HepG2 (cell line): ENCODE measurements at regions not wholly inside any gene's neighbourhood (a gene's known extent, or its start where the extent isn't known, plus 50 kb on each side); places are given as distances from the start of the nearest gene placed in this dataset.
"Not testable (repeated sequence)": the region's sequence is repeated elsewhere in the genome, so short reads cannot be mapped to it uniquely, and the experiment has no call there.

Experiments used
- CBFB ChIP-seq: sonication (generic); formaldehyde crosslinking; IDR thresholded peaks from 2 replicates; pipeline ENCODE4 v1.4.0; 2020; ENCODE audit warnings: missing genetic modification reagents
- EP300 ChIP-seq, 3 experiments: sonication (generic) in 1 of 3; formaldehyde crosslinking in 1 of 3; IDR thresholded peaks; 2 replicates each; pipeline versions ENCODE4 v1.5.1 to v1.6.1; 2011 to 2020; ENCODE audit warnings: low read depth in 2 of 3, low read length in 2 of 3, borderline replicate concordance in 1 of 3, improper control_type of control experiment in 1 of 3, mild to moderate bottlenecking in 1 of 3, missing genetic modification reagents in 1 of 3, moderate library complexity in 1 of 3
- EZH2 ChIP-seq: conservative IDR thresholded peaks from 2 replicates; pipeline ENCODE4 v1.6.1; 2012; ENCODE audit warnings: mild to moderate bottlenecking, low read depth, low read length, moderate library complexity
- FOXP1 ChIP-seq, 2 experiments: fragments of 450-650 bp in 1 of 2; IDR thresholded peaks; 2 replicates each; pipeline ENCODE4 v1.6.1; 2017 to 2018; ENCODE audit warnings: antibody characterized with exemption in 1 of 2
- GABPA ChIP-seq, 2 experiments: IDR thresholded peaks; 2 replicates each; pipeline ENCODE4 v1.6.1; 2011 to 2016; ENCODE audit warnings: low read depth in 2 of 2, low read length in 1 of 2, missing biosample characterization in 1 of 2, missing genetic modification characterization in 1 of 2
- NFIC ChIP-seq: IDR thresholded peaks from 2 replicates; pipeline ENCODE4 v1.6.1; 2012; ENCODE audit warnings: mild to moderate bottlenecking, low read length, inconsistent platforms
- RBM22 ChIP-seq: fragments of 200-400 bp; formaldehyde crosslinking; optimal IDR thresholded peaks from 2 replicates; pipeline ENCODE3; 2017; ENCODE audit warnings: mild to moderate bottlenecking, low read length, moderate library complexity
- ZNF143 ChIP-seq: sonication (generic); formaldehyde crosslinking; IDR thresholded peaks from 2 replicates; pipeline ENCODE4 v1.4.0; 2020; ENCODE audit warnings: missing genetic modification reagents
- ZNF709 ChIP-seq: sonication (generic); formaldehyde crosslinking; IDR thresholded peaks from 2 replicates; pipeline ENCODE4 v1.5.0; 2020; ENCODE audit warnings: mild to moderate bottlenecking, missing genetic modification reagents
- TF ChIP-seq, protein P1 (sequence below): sonication (generic); formaldehyde crosslinking; IDR thresholded peaks from 2 replicates; pipeline ENCODE4 v1.5.0; 2020; ENCODE audit warnings: mild to moderate bottlenecking, missing genetic modification reagents, moderate library complexity
- TF ChIP-seq, protein P2 (sequence below): sonication (generic); formaldehyde crosslinking; IDR thresholded peaks from 2 replicates; pipeline ENCODE4 v1.4.0; 2020; ENCODE audit warnings: missing genetic modification reagents, borderline replicate concordance
- TF ChIP-seq, protein P3 (sequence below): sonication (generic); formaldehyde crosslinking; IDR thresholded peaks from 2 replicates; pipeline ENCODE4 v1.4.0; 2020; ENCODE audit warnings: mild to moderate bottlenecking, missing genetic modification reagents
- TF ChIP-seq, protein P4 (sequence below): sonication (generic); formaldehyde crosslinking; IDR thresholded peaks from 2 replicates; pipeline ENCODE4 v1.4.0; 2020; ENCODE audit warnings: missing genetic modification reagents
- TF ChIP-seq, protein P5 (sequence below): IDR thresholded peaks from 2 replicates; pipeline ENCODE4 v1.6.1; 2016; ENCODE audit warnings: mild to moderate bottlenecking

DNA sequence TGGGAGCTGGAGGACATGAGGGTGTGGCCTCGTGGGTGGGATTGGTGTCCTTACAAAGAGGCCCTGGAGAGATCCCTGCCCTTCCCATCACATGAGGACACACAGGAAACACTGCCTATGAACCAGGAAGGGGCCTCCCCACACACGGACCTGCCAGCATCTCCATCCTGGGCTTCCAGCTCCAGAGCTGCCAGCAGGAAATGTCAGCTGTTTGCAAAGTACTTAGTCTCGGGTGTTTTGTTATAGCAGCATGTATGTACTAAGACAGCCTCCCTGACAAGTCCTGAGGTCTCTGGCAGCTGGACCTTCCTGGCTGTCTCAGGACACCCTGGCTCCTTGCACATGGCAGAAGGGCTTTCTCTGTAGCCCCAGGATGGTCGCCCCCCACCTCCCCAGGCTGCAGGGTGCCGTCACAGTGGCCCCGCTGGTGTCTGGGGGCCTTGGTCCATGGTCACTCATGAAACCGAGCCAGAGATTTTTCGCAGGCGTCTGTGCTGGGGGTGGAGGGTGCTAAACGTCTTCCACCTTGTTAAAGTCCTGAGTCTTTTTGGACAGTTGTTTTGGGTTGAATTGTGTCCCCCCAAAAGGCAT is 157.0 kb upstream of the ZNF469 start:
- TF ChIP-seq, protein P1, sequence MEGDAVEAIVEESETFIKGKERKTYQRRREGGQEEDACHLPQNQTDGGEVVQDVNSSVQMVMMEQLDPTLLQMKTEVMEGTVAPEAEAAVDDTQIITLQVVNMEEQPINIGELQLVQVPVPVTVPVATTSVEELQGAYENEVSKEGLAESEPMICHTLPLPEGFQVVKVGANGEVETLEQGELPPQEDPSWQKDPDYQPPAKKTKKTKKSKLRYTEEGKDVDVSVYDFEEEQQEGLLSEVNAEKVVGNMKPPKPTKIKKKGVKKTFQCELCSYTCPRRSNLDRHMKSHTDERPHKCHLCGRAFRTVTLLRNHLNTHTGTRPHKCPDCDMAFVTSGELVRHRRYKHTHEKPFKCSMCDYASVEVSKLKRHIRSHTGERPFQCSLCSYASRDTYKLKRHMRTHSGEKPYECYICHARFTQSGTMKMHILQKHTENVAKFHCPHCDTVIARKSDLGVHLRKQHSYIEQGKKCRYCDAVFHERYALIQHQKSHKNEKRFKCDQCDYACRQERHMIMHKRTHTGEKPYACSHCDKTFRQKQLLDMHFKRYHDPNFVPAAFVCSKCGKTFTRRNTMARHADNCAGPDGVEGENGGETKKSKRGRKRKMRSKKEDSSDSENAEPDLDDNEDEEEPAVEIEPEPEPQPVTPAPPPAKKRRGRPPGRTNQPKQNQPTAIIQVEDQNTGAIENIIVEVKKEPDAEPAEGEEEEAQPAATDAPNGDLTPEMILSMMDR = not testable (repeated sequence)
- not testable (repeated sequence) for TF ChIP-seq CBFB (CRISPR knock-in tag); RBM22; EZH2; ZNF143 (CRISPR knock-in tag); GABPA (IDR thresholded peaks at IDR 0.05; ENCODE audit: low read depth, low read length); GABPA (CRISPR knock-in tag; IDR thresholded peaks at IDR 0.05; ENCODE audit: low read depth); FOXP1 (IDR thresholded peaks at IDR 0.05); FOXP1 (CRISPR knock-in tag; IDR thresholded peaks at IDR 0.05); NFIC; EP300 (IDR thresholded peaks at IDR 0.05; ENCODE audit: low read depth in 2 of 2, low read length in 2 of 2); EP300 (CRISPR knock-in tag; IDR thresholded peaks at IDR 0.05; ENCODE audit: borderline replicate concordance); ZNF709
- TF ChIP-seq, protein P2, sequence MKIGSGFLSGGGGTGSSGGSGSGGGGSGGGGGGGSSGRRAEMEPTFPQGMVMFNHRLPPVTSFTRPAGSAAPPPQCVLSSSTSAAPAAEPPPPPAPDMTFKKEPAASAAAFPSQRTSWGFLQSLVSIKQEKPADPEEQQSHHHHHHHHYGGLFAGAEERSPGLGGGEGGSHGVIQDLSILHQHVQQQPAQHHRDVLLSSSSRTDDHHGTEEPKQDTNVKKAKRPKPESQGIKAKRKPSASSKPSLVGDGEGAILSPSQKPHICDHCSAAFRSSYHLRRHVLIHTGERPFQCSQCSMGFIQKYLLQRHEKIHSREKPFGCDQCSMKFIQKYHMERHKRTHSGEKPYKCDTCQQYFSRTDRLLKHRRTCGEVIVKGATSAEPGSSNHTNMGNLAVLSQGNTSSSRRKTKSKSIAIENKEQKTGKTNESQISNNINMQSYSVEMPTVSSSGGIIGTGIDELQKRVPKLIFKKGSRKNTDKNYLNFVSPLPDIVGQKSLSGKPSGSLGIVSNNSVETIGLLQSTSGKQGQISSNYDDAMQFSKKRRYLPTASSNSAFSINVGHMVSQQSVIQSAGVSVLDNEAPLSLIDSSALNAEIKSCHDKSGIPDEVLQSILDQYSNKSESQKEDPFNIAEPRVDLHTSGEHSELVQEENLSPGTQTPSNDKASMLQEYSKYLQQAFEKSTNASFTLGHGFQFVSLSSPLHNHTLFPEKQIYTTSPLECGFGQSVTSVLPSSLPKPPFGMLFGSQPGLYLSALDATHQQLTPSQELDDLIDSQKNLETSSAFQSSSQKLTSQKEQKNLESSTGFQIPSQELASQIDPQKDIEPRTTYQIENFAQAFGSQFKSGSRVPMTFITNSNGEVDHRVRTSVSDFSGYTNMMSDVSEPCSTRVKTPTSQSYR (CRISPR knock-in tag) = not testable (repeated sequence)
- TF ChIP-seq, protein P3, sequence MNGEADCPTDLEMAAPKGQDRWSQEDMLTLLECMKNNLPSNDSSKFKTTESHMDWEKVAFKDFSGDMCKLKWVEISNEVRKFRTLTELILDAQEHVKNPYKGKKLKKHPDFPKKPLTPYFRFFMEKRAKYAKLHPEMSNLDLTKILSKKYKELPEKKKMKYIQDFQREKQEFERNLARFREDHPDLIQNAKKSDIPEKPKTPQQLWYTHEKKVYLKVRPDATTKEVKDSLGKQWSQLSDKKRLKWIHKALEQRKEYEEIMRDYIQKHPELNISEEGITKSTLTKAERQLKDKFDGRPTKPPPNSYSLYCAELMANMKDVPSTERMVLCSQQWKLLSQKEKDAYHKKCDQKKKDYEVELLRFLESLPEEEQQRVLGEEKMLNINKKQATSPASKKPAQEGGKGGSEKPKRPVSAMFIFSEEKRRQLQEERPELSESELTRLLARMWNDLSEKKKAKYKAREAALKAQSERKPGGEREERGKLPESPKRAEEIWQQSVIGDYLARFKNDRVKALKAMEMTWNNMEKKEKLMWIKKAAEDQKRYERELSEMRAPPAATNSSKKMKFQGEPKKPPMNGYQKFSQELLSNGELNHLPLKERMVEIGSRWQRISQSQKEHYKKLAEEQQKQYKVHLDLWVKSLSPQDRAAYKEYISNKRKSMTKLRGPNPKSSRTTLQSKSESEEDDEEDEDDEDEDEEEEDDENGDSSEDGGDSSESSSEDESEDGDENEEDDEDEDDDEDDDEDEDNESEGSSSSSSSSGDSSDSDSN (CRISPR knock-in tag) = not testable (repeated sequence)
- TF ChIP-seq, protein P4, sequence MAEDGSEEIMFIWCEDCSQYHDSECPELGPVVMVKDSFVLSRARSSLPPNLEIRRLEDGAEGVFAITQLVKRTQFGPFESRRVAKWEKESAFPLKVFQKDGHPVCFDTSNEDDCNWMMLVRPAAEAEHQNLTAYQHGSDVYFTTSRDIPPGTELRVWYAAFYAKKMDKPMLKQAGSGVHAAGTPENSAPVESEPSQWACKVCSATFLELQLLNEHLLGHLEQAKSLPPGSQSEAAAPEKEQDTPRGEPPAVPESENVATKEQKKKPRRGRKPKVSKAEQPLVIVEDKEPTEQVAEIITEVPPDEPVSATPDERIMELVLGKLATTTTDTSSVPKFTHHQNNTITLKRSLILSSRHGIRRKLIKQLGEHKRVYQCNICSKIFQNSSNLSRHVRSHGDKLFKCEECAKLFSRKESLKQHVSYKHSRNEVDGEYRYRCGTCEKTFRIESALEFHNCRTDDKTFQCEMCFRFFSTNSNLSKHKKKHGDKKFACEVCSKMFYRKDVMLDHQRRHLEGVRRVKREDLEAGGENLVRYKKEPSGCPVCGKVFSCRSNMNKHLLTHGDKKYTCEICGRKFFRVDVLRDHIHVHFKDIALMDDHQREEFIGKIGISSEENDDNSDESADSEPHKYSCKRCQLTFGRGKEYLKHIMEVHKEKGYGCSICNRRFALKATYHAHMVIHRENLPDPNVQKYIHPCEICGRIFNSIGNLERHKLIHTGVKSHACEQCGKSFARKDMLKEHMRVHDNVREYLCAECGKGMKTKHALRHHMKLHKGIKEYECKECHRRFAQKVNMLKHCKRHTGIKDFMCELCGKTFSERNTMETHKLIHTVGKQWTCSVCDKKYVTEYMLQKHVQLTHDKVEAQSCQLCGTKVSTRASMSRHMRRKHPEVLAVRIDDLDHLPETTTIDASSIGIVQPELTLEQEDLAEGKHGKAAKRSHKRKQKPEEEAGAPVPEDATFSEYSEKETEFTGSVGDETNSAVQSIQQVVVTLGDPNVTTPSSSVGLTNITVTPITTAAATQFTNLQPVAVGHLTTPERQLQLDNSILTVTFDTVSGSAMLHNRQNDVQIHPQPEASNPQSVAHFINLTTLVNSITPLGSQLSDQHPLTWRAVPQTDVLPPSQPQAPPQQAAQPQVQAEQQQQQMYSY (CRISPR knock-in tag) = not testable (repeated sequence)
- TF ChIP-seq, protein P5, sequence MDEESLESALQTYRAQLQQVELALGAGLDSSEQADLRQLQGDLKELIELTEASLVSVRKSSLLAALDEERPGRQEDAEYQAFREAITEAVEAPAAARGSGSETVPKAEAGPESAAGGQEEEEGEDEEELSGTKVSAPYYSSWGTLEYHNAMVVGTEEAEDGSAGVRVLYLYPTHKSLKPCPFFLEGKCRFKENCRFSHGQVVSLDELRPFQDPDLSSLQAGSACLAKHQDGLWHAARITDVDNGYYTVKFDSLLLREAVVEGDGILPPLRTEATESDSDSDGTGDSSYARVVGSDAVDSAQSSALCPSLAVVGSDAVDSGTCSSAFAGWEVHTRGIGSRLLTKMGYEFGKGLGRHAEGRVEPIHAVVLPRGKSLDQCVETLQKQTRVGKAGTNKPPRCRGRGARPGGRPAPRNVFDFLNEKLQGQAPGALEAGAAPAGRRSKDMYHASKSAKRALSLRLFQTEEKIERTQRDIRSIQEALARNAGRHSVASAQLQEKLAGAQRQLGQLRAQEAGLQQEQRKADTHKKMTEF (CRISPR knock-in tag) = not testable (repeated sequence)
